PC-3 (cell line): ENCODE measurements at regions not wholly inside any gene's neighbourhood (a gene's known extent, or its start where the extent isn't known, plus 50 kb on each side); places are given as distances from the start of the nearest gene placed in this dataset.

Experiments used
- ATAC-seq: fragments of 200-7000 bp; cut with Tn5 transposase; 2 replicates; pipeline ENCODE4 v1.9.1; 2020; ENCODE audit warnings: mild to moderate bottlenecking, moderate library complexity
- BruUV-seq: library from RNA; stranded (reverse); fragments of 400-500 nt; replicated peaks from 2 replicates; lab custom pipeline; 2021; lab: Mats Ljungman, UMichigan
- CTCF ChIA-PET: fragments of 300-600 bp; sonication (Branson Sonifier 250); formaldehyde crosslinking; loops from one replicate; lab custom pipeline; 2022; ENCODE audit warnings: antibody characterized with exemption; lab: Charles Lee
- POLR2A ChIA-PET: fragments of 300-600 bp; sonication (Branson Sonifier 250); formaldehyde crosslinking; loops from one replicate; lab custom pipeline; 2022; ENCODE audit warnings: antibody characterized with exemption; ENCODE audit not compliant: unreplicated experiment; lab: Charles Lee
- DNase-seq: peaks from one replicate; pipeline ENCODE4 v3.0.0-alpha.2; 2015
- H2AFZ ChIP-seq: fragments of 300-600 bp; sonication (generic); 2 replicates; pipeline ENCODE4 v1.6.0; 2016; ENCODE audit warnings: antibody characterized with exemption, low read length
- H3F3A ChIP-seq: fragments of 300-600 bp; sonication (generic); one replicate; pipeline ENCODE4 v1.6.0; 2017; ENCODE audit warnings: antibody characterized with exemption, low read length, control low read depth, mild to moderate bottlenecking; ENCODE audit not compliant: unreplicated experiment
- H3K27ac ChIP-seq: fragments of 300-600 bp; sonication (generic); 2 replicates; pipeline ENCODE4 v1.5.1; 2016; ENCODE audit warnings: mild to moderate bottlenecking, low read length
- H3K27me3 ChIP-seq: fragments of 300-600 bp; sonication (generic); 2 replicates; pipeline ENCODE4 v1.6.1; 2016; ENCODE audit warnings: low read length, mixed read lengths
- H3K36me3 ChIP-seq: fragments of 300-600 bp; sonication (generic); 2 replicates; pipeline ENCODE4 v1.6.1; 2016; ENCODE audit warnings: low read depth, mixed run types, low read length, mixed read lengths
- H3K4me1 ChIP-seq: fragments of 300-600 bp; sonication (generic); 2 replicates; pipeline ENCODE4 v1.5.1; 2016; ENCODE audit warnings: low read length; ENCODE audit not compliant: insufficient read depth
- H3K4me2 ChIP-seq: fragments of 300-600 bp; sonication (generic); 2 replicates; pipeline ENCODE4 v1.6.0; 2016; ENCODE audit warnings: low read length
- H3K4me3 ChIP-seq: fragments of 300-600 bp; sonication (generic); 2 replicates; pipeline ENCODE4 v1.5.1; 2016; ENCODE audit warnings: mild to moderate bottlenecking, low read length, mixed read lengths
- H3K79me2 ChIP-seq: fragments of 300-600 bp; sonication (generic); 2 replicates; pipeline ENCODE4 v1.6.1; 2017; ENCODE audit warnings: low read length, mixed read lengths
- H3K9ac ChIP-seq: fragments of 300-600 bp; sonication (generic); 2 replicates; pipeline ENCODE4 v1.6.0; 2016; ENCODE audit warnings: mild to moderate bottlenecking, low read length
- H3K9me2 ChIP-seq: fragments of 300-600 bp; sonication (generic); replicated peaks from 2 replicates; pipeline ENCODE4 v1.6.1; 2016; ENCODE audit warnings: mixed run types, low read length, mixed read lengths
- H3K9me3 ChIP-seq: fragments of 300-600 bp; sonication (generic); 2 replicates; pipeline ENCODE4 v1.6.1; 2016; ENCODE audit warnings: low read length, mixed read lengths
- H4K20me1 ChIP-seq: fragments of 300-600 bp; sonication (generic); 2 replicates; pipeline ENCODE4 v1.6.1; 2016; ENCODE audit warnings: low read length, mixed read lengths
- CTCF ChIP-seq: fragments of 300-600 bp; sonication (generic); conservative IDR thresholded peaks from 2 replicates; pipeline ENCODE4 v1.5.1; 2017; ENCODE audit warnings: antibody characterized with exemption, low read depth, mild to moderate bottlenecking, low read length
- EZH2 ChIP-seq: fragments of 300-600 bp; sonication (generic); IDR thresholded peaks from one replicate; pipeline ENCODE4 v1.6.1; 2017; ENCODE audit warnings: antibody characterized with exemption, mild to moderate bottlenecking, low read length; ENCODE audit not compliant: unreplicated experiment
- EZH2phosphoT487 ChIP-seq: fragments of 300-600 bp; sonication (generic); IDR thresholded peaks from 2 replicates; pipeline ENCODE4 v1.6.1; 2018; ENCODE audit warnings: mild to moderate bottlenecking, antibody characterized with exemption, low read length, borderline replicate concordance
- intact Hi-C: fragments of 100-400 bp; cut with micrococcal nuclease; formaldehyde crosslinking; loops from 2 replicates; pipeline ENCODE4 v1.9.0; 2023

DNA sequence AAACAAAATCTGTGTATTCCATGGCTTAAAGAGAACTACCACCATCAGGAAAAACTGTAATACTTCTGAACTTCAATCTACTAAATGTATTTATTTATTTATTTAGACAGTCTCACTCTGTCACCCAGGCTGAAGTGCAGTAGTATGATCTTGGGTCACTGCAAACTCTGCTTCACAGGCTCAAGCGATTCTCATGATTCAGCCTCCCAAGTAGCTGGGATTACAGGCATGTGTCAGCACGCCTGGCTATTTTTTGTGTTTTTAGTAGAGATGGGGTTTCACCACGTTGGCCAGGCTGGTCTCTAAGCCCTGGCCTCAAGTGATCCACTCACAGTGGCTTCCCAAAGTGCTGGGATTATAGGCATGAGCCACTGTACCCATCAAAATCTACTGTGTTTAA, 202.3 kb upstream of the POU1F1 start:
- Histone ChIP-seq H4K20me1 (no peaks in the 10 kb centered on the region), H3K79me2 (no peaks in the 10 kb centered on the region), H3K27ac (no peak overlapping the region), H3K4me3 (no peak overlapping the region), H2AFZ (no peak overlapping the region), H3K4me1 (no peaks in the 10 kb centered on the region), H3K9me2 (no peaks in the 10 kb centered on the region), H3K36me3 (no peaks in the 10 kb centered on the region), H3K9me3 (no peaks in the 10 kb centered on the region), H3K4me2 (no peak overlapping the region), H3K9ac (no peak overlapping the region), H3F3A (no peaks in the 10 kb centered on the region), H3K27me3 (no peaks in the 10 kb centered on the region)
- intact Hi-C loops, result no loop called here
- ATAC-seq (no peak), DNase-seq (no peak)
- ChIA-PET CTCF (no interaction called here), POLR2A (no interaction called here)
- BruUV-seq, result no TSS peak
- TF ChIP-seq EZH2phosphoT487 (no peak), CTCF (no peak), EZH2 (no peak)

DNA sequence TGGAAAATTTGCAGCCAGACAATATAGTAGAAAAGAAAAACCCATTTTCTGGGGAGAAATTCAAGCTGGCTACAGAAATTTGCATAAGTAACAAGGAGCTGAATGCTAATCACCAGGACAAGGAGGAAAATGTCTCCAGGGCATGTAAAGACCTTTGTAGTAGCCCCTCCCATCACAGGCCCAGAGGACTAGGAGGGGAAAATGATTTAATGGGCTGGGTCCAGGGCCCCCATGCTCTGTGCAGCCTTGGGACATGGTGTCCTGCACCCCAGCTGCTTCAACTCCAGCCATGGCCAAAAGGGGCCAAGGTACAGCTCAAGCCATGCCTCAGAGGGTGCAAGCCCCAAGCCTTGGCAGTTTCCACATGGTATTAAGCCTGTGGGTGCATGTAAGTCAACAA, 197.6 kb upstream of the POU1F1 start:
- CTCF ChIA-PET, result no interaction called here
- intact Hi-C loops, result no loop called here
- Histone ChIP-seq H3K4me2 (no peak overlapping the region), H3K36me3 (no peaks in the 10 kb centered on the region), H3K9me3 (no peaks in the 10 kb centered on the region), H3F3A (no peaks in the 10 kb centered on the region), H3K79me2 (no peaks in the 10 kb centered on the region), H2AFZ (no peak overlapping the region), H3K9me2 (no peaks in the 10 kb centered on the region), H3K27me3 (no peaks in the 10 kb centered on the region), H3K4me3 (no peak overlapping the region), H3K27ac (no peak overlapping the region), H4K20me1 (no peaks in the 10 kb centered on the region), H3K4me1 (0 out of 2 replicates have a peak, but pooled peaks cover 3% of the 10 kb centered on the region), H3K9ac (no peak overlapping the region)
- ATAC-seq (no peak), DNase-seq (no peak)
- POLR2A ChIA-PET, result no interaction called here
- TF ChIP-seq CTCF (no peak), EZH2 (no peak), EZH2phosphoT487 (no peak)
- BruUV-seq, result no TSS peak

DNA sequence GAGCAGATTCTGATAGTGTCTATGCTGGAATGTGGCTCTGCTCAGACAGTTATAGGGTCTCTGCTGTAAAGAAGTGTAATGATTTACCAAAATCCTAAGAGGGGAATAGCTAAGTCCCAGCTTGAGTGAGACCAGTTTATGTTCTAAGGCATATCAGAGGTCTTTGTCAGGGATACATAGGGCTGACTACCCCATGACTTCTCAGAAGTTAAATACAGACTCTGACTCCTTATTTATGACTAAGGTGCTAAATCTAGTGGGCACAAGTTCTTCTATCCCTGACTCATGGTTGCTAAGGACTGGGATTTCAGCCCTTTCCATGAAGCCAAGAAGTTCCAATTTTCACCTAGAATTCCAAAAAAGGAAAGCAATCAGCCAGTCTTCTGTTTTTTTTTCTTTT, 192.6 kb upstream of the POU1F1 start:
- H3K4me2 ChIP-seq, result no peak overlapping the region
- DNase-seq, result peak; percentile 48
- ATAC-seq, result peak; percentile 65
- no peaks in the 10 kb centered on the region for H3F3A ChIP-seq
- CTCF ChIA-PET, result no interaction called here
- H3K4me1 ChIP-seq, result peaks cover 3% of the 10 kb centered on the region; the same call in 1 of the 2 replicates
- intact Hi-C loops, result no loop called here
- BruUV-seq, result no TSS peak
- H3K9ac ChIP-seq, result no peak overlapping the region
- H3K36me3 ChIP-seq, result no peaks in the 10 kb centered on the region
- H2AFZ ChIP-seq, result no peak overlapping the region
- no peak overlapping the region for H3K27ac ChIP-seq
- no peaks in the 10 kb centered on the region for H3K9me2 ChIP-seq
- H3K27me3 ChIP-seq, result no peaks in the 10 kb centered on the region
- 0 out of 2 replicates have a peak, but pooled peaks cover 4% of the 10 kb centered on the region for H3K9me3 ChIP-seq
- no peaks in the 10 kb centered on the region for H4K20me1 ChIP-seq
- no peaks in the 10 kb centered on the region for H3K79me2 ChIP-seq
- no peak overlapping the region for H3K4me3 ChIP-seq
- TF ChIP-seq EZH2phosphoT487 (no peak), CTCF (no peak)
- POLR2A ChIA-PET, result no interaction called here
